ENCODE measurements at regions not wholly inside any gene's neighbourhood (a gene's known extent, or its start where the extent isn't known, plus 50 kb on each side); places are given as distances from the start of the nearest gene placed in this dataset.

DNA sequence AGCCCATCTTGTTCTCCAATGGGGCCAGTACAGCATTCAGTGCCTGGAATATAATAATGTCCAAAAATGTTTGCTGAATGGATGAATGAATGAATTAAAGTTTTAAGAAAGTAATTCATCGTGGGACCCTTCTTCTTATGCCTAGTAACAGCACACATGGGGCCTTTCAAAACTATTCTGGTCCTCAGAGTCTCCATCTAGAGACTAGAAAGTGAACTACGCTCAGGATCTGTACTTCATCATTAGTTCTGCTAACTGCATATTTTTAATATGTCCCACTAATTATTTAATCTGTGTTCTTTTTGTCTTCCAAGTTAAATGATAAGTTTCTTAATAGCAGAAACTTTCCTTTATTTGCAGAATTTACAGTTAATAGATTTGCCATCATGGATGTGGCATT is 172.5 kb downstream of the SMAD2 start:
- Mint-ChIP-seq H3K27ac (no peak overlapping the region), H3K4me1 (ENCODE audit: low read depth) (no peaks in the 10 kb centered on the region), H3K9me3 (peaks cover 4% of the 10 kb centered on the region), H3K4me3 (no peak overlapping the region), H3K36me3 (ENCODE audit: low read depth) (peaks cover 3% of the 10 kb centered on the region), H3K27me3 (ENCODE audit: low read depth) (peaks cover 32% of the 10 kb centered on the region)

DNA sequence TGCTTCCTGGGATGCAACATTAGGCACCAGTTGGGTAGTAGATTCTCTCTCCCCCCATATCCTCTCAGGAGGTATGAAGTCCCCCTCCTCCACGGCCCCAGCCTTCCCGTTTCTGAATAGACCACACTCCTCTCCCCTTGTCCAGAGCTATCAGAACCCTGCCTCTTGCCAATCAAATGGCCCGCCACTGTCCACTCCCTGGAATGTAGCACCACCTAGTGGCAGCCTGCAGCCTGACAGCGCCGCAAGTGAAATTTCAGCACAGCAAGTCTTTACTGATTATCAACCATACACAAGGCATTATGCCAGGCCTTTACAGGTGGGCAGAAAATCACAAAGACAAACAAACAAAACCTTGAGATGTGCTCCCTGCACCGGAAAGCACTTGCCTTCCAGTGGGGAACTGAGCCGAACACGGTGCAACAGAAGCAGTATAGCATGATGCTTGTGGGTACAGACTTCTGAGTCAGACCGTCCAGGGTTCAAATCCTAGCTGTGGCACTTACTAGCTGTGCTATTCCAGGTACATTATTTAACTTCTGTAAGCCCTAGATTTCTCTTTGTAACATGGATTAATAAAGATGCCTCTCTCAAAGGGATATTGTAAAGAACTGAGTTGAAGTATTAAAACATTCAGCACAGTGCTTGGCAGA is 174.0 kb downstream of the SMAD2 start:
- H3K36me3 Mint-ChIP-seq (ENCODE audit: low read depth) = peaks cover 3% of the 10 kb centered on the region
- peaks cover 23% of the 10 kb centered on the region for H3K27me3 Mint-ChIP-seq (ENCODE audit: low read depth)
- no peaks in the 10 kb centered on the region for H3K4me1 Mint-ChIP-seq (ENCODE audit: low read depth)
- no peak overlapping the region for H3K27ac Mint-ChIP-seq
- peaks cover 4% of the 10 kb centered on the region for H3K9me3 Mint-ChIP-seq
- H3K4me3 Mint-ChIP-seq = no peak overlapping the region

DNA sequence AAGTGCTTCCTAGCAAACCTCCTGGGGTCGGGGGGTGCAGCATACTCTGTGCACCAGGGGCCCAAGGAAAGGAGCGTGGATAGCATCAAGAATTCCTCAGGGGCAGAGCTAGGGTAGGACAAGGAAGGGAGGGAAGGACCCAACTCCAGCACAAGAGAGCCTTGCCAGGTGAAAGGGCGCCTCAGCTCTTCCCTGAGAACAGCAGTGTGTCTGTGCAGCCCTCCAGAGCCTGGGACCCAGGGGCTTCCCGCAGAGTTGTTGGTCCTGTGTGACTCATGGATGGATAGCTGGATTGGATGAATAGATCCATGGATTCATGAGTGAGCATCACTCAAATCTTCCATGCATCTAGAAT is 175.4 kb downstream of the SMAD2 start:
- H3K27ac Mint-ChIP-seq = no peak overlapping the region
- H3K27me3 Mint-ChIP-seq (ENCODE audit: low read depth) = peaks cover 15% of the 10 kb centered on the region
- peaks cover 3% of the 10 kb centered on the region for H3K36me3 Mint-ChIP-seq (ENCODE audit: low read depth)
- no peaks in the 10 kb centered on the region for H3K4me1 Mint-ChIP-seq (ENCODE audit: low read depth)
- H3K9me3 Mint-ChIP-seq = peaks cover 4% of the 10 kb centered on the region
- no peak overlapping the region for H3K4me3 Mint-ChIP-seq

DNA sequence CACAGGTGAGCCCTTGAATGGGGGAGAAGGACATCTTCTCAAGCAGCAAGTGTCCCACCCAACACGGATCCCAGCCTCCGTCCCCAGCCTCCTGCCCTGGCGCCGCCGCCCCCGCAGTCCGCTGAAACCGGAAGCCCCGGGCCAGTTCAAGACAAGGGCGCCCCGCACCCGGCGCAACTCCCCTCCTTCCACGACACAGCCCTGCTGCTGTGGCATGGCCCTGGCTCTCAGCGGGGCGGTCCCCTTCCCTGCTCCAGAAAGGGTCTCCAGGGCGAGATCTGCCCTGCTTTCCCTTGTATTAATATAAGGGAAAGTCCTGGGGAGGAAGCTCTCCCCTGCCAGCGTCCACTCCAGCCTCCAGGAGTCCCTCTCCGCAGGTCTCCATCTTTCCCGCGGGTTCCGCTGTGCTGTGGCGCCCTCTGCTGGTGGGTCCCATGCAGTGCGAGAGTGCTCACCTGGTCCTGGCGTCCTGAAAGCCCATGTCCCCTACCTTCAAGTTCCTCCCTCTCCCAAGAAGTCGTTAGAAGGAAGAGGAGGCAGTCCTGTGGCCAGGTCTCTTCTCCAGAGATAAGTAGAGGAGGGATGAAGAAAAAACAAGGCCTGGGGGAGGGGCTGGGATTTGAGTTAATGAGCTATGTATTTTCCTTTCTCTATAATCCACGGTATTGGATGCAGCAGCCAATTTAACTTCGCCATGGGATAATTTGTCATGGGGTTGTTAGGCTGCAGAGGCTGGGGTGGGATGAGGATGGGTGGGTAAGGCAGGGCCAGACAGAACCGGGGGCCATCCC is 176.0 kb downstream of the SMAD2 start:
- H3K9me3 Mint-ChIP-seq = peaks cover 4% of the 10 kb centered on the region
- peaks cover 15% of the 10 kb centered on the region for H3K27me3 Mint-ChIP-seq (ENCODE audit: low read depth)
- no peak overlapping the region for H3K27ac Mint-ChIP-seq
- H3K4me1 Mint-ChIP-seq (ENCODE audit: low read depth) = no peaks in the 10 kb centered on the region
- H3K36me3 Mint-ChIP-seq (ENCODE audit: low read depth) = peaks cover 3% of the 10 kb centered on the region
- H3K4me3 Mint-ChIP-seq = no peak overlapping the region

DNA sequence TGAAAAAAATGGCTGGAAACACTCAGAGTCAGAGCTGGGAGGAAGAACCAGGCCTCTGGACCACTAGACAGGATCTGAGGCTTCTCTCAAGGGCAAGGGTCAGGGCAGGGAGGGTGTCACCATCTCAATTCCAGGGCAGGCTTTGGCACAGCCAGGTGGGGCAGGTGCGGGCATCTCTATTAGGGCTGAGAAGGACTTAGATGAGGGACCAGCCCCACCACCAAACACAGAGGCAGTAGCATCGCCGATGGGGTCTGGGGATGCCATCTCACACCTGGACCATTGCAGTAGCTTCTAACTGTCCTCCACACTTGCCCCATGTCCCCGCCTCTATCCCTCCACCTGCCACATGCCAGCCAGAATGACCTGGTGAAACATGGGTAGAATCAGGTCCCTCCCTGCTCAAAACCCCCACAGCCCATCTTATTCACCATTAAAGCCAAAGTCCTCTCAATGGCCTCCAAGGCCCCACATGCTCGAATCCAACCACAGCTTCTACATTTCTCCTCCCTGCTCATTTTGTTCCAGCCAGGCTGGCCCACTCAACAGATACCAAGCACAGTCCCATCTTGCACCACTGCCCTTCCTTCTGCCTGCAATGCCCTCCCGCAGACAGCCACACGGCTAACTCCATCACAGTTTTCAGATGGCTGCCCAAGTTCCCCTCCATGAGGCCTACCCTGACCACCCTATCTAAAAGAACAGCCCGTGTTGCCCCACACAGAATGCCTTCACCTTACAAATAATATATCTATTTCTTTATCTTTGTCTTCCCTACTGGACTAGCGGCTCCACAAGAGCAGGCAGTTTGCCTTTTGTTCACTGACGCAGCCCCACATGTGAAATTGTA is 177.4 kb downstream of the SMAD2 start:
- peaks cover 4% of the 10 kb centered on the region for H3K27me3 Mint-ChIP-seq (ENCODE audit: low read depth)
- H3K4me3 Mint-ChIP-seq = no peak overlapping the region
- no peak overlapping the region for H3K27ac Mint-ChIP-seq
- H3K36me3 Mint-ChIP-seq (ENCODE audit: low read depth) = no peaks in the 10 kb centered on the region
- H3K4me1 Mint-ChIP-seq (ENCODE audit: low read depth) = peaks cover 3% of the 10 kb centered on the region
- no peaks in the 10 kb centered on the region for H3K9me3 Mint-ChIP-seq

DNA sequence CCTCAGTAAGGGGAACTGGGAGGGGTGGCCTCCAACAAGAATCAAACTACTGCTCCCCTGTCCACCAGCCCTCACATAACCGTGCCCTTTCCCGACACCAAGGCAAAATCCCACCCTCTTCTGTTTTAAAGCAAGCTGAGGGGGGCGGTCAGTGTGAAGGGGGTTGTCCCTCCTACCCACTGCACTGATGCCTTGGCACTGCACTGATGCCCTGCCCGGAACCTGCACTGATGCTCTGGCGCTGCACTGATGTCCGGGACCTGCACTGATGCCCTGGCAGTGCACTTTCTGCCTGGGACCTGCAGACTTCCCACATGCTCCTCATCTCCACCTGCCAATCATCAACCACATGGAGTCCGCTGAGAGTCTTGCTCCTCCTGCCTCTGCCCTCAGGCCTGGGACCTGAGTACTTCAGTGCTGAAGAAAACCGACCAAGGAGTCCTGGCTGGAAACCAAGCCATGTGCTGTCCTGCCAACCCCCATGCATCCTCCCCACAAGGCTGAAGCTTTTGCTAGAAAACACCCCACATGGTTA is 179.5 kb downstream of the SMAD2 start:
- Mint-ChIP-seq H3K4me3 (no peak overlapping the region), H3K27me3 (ENCODE audit: low read depth) (no peaks in the 10 kb centered on the region), H3K27ac (no peak overlapping the region), H3K36me3 (ENCODE audit: low read depth) (no peaks in the 10 kb centered on the region), H3K9me3 (no peaks in the 10 kb centered on the region), H3K4me1 (ENCODE audit: low read depth) (peaks cover 3% of the 10 kb centered on the region)

DNA sequence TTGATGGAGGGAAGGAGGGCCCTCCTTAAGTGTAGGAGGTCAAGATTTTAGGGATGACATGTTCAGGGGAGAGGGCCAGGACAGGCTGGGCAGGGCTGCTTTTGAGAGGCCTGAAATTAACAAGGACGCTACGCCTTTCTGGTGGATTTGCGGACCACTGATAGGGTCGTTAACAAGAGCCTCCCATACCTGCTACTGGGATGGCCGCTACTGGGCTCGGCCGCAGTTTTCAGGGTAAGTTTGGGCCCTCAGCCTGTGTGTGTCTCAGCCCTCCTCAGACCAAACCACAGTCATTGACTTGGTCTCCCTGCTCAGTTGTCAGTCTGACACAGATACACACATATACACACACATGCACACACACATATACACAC is 180.9 kb downstream of the SMAD2 start:
- H3K36me3 Mint-ChIP-seq (ENCODE audit: low read depth) = no peaks in the 10 kb centered on the region
- H3K4me3 Mint-ChIP-seq = no peak overlapping the region
- H3K27ac Mint-ChIP-seq = no peak overlapping the region
- H3K9me3 Mint-ChIP-seq = no peaks in the 10 kb centered on the region
- H3K27me3 Mint-ChIP-seq (ENCODE audit: low read depth) = no peaks in the 10 kb centered on the region
- H3K4me1 Mint-ChIP-seq (ENCODE audit: low read depth) = peaks cover 3% of the 10 kb centered on the region

DNA sequence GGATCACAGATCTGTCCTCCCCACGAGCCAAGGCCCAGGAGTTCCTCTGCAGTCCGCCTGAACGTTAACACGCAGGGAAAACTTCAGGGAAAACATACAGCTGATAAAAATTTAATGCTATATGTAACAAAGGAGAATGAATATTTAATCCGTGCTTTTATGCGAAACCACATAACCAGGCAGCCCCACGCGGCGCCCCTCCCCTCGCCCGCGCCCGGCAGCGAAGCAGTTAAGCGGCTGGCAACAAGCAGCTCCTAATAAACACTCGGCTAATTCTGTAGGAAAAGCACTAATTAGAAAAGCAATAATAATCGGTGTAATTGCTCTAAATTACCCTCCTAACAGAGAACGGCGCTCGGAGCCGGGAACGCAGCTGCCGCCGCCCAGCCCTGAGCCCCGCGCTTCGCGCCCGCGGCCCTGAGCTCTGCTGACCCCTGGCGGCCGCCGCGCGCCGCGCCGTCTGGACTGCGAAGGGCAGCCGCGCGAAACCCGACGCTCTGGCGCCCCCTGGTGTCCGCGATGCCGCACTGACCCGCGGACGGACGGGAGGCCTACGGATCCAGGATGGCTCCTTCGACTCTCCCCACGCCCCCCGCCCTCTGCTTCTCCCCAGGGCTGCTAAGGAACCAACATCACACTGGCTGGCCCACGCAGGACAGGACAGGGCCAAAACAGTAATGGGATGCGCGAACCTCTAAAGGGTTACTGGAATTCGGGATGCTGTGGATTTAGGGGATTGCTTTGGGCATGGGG is 181.4 kb downstream of the SMAD2 start:
- Mint-ChIP-seq H3K27me3 (ENCODE audit: low read depth) (no peaks in the 10 kb centered on the region), H3K36me3 (ENCODE audit: low read depth) (no peaks in the 10 kb centered on the region), H3K9me3 (no peaks in the 10 kb centered on the region), H3K27ac (no peak overlapping the region), H3K4me3 (no peak overlapping the region), H3K4me1 (ENCODE audit: low read depth) (peaks cover 3% of the 10 kb centered on the region)

DNA sequence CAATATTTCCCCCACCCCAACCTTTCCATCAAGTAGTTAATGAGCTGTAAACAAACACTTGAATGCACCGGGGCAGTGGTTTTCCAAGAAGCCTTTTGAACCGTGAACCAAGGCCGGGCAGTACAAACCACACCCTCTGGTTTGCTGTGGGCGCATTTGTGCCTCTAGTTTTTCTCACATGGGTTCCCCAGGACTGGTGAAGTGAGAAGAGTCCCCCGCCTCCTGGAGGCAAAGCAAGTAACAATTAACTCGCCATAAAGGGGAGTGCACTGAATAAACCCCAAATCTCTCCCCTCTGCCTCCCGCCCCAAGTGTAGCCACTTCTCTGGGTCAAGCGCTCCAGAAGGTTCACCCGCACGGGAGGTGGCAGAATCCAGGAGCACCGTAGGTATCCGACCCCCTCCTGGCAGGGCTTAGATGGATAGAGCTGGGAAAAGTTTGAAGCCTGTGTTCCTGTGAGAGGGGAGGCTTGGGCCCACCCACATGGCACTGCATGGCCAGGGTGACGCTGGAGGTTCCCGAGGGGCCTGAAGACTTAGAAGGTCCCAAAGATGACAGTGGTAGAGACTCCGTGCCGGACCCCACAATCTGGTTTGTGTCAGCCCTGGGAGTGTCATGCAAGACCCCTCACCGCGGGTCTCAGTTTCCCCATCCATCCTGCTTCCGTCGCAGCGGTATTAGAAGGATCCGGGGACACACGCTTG is 182.2 kb downstream of the SMAD2 start:
- Mint-ChIP-seq H3K27ac (no peak overlapping the region), H3K4me3 (no peak overlapping the region), H3K27me3 (ENCODE audit: low read depth) (no peaks in the 10 kb centered on the region), H3K4me1 (ENCODE audit: low read depth) (peaks cover 3% of the 10 kb centered on the region), H3K36me3 (ENCODE audit: low read depth) (no peaks in the 10 kb centered on the region), H3K9me3 (no peaks in the 10 kb centered on the region)

DNA sequence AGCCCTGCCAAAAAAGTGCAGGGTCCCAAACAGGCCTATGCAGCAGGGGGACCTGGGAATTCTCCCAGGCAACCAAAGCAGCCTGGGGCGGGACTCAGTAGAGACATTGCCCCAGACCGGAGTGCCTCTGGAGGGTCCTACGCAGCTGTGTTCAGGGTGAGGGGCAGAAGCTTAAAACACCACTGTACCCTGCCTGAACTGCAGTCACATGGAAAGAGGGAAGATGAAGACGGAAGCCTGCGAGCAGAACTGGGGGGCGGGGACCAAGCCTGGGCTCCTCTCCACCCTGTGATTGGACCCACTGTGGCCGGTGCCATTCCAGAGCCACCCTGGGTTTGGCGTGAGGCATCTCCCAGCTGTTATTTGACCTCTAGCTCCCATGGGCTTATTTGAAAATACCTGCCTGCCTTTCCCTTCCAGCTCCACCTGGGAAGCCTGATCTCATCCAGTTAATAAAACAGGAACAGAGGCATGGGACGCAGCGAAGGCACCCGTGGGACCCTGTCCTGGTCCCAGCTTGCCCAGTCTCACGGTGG is 183.1 kb downstream of the SMAD2 start:
- Mint-ChIP-seq H3K4me3 (no peak overlapping the region), H3K4me1 (ENCODE audit: low read depth) (peaks cover 3% of the 10 kb centered on the region), H3K36me3 (ENCODE audit: low read depth) (no peaks in the 10 kb centered on the region), H3K27me3 (ENCODE audit: low read depth) (no peaks in the 10 kb centered on the region), H3K9me3 (no peaks in the 10 kb centered on the region), H3K27ac (no peak overlapping the region)

DNA sequence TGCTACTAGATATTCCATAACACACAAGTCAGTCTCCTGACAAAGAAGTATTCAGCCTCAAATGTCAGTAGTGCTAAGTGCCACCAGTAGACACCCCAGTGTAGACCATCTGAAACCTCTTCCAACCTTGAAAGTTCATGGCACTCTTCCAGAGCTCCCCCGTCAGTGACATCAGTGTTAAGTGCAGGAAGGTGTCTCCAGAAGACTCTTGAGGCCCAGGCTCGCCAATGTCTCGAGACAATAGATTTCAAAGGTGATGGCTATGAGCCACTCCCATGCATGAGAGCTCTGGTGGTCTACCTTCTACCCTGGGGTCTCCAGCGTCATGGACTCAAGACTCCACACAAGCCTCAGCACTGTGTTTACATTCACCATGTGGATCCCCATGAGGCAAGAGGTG is 183.8 kb downstream of the SMAD2 start:
- Mint-ChIP-seq H3K4me3 (no peak overlapping the region), H3K4me1 (ENCODE audit: low read depth) (peaks cover 3% of the 10 kb centered on the region), H3K27me3 (ENCODE audit: low read depth) (no peaks in the 10 kb centered on the region), H3K27ac (no peak overlapping the region), H3K36me3 (ENCODE audit: low read depth) (no peaks in the 10 kb centered on the region), H3K9me3 (no peaks in the 10 kb centered on the region)

DNA sequence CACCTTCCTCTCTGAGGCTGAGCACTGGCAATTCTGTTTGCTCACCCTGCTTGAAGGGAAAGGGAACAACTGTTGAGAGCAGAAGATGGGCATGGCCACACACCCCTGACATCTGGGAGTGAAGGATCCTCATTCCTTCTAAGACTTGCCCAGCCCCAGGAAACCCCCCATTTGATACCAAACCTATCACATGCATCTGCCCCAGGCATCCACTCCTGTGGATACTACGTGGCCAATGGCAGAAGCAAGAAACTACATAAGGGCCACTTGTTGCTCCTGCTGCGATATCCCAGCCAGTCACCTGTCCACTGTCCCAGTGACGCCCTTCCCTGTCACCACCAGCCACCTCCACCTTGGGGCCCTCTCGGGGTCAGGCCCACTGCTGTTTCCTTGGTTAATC is 185.2 kb downstream of the SMAD2 start:
- H3K27me3 Mint-ChIP-seq (ENCODE audit: low read depth) = no peaks in the 10 kb centered on the region
- H3K4me3 Mint-ChIP-seq = no peak overlapping the region
- H3K4me1 Mint-ChIP-seq (ENCODE audit: low read depth) = peaks cover 3% of the 10 kb centered on the region
- H3K36me3 Mint-ChIP-seq (ENCODE audit: low read depth) = no peaks in the 10 kb centered on the region
- H3K9me3 Mint-ChIP-seq = no peaks in the 10 kb centered on the region
- H3K27ac Mint-ChIP-seq = no peak overlapping the region

DNA sequence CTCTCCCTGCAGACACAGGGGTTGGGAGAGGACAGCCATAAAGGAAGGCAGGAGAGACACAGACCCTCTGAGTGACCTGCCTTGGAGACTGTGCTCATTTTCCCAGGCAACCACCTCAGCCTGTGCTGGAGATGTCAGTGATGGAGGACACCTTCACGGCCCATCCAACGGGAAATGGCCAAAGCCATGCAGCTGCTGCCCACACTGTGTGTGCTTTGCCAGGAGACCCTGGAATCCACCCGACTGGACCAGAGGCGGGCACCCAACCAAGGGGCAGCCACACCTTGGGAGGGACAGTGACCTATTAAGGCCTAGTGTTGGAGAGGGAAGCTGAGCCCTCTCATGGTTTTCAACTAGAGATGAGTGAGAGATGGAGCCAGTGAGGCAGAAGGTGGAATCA is 192.5 kb downstream of the SMAD2 start:
- H3K36me3 Mint-ChIP-seq (ENCODE audit: low read depth) = no peaks in the 10 kb centered on the region
- H3K9me3 Mint-ChIP-seq = no peaks in the 10 kb centered on the region
- H3K27me3 Mint-ChIP-seq (ENCODE audit: low read depth) = peaks cover 14% of the 10 kb centered on the region
- H3K27ac Mint-ChIP-seq = no peak overlapping the region
- H3K4me1 Mint-ChIP-seq (ENCODE audit: low read depth) = no peaks in the 10 kb centered on the region
- H3K4me3 Mint-ChIP-seq = no peak overlapping the region

Data from T-helper 1 cell treated with Interleukin-12 subunit alpha and Interleukin-12 subunit beta and Interleukin-4 antibody, amounts not matched to agents 30 μg/mL and 1 μg/mL, for 36 hours (primary cell).